HG03439 (cell line): ENCODE measurements at regions not wholly inside any gene's neighbourhood (a gene's known extent, or its start where the extent isn't known, plus 50 kb on each side); places are given as distances from the start of the nearest gene placed in this dataset.
"Not testable (repeated sequence)": the region's sequence is repeated elsewhere in the genome, so short reads cannot be mapped to it uniquely, and the experiment has no call there.

Experiments used
- ATAC-seq: cut with Tn5 transposase; IDR thresholded peaks from one replicate; pipeline ENCODE4 v1.9.1; 2021; ENCODE audit warnings: mild to moderate bottlenecking, moderate library complexity; ENCODE audit not compliant: unreplicated experiment

DNA sequence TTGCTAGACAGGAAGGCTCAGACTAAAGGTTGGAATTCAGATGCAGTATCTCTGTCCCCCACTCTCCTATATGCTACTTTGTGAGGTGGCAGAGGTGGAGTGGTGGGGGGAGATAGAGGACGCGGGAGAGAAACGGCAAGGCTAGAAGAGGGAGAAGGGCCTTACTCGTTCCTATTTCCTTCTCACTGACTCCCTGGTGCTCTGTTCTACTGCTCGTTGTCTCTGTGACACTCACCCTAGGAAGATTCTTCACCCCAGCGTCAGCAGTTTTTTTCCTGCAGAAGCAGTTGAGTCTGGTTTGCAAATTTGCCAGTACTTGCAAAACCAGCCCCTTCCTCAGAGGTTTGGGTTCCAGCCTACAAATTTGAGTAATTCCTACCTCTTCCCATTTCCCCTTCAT, 801.1 kb upstream of the SLC35B3 start:
- ATAC-seq = no peak

- ATAC-seq = no peak
Measured at GRCh38 chr6:9233686-9234085, 798.3 kb upstream of the SLC35B3 start.

GRCh38 chr6:9233226-9233625, 797.9 kb upstream of the SLC35B3 start:
- no peak for ATAC-seq

- no peak for ATAC-seq
Measured at GRCh38 chr6:9225441-9225871, 790.1 kb upstream of the SLC35B3 start.

DNA sequence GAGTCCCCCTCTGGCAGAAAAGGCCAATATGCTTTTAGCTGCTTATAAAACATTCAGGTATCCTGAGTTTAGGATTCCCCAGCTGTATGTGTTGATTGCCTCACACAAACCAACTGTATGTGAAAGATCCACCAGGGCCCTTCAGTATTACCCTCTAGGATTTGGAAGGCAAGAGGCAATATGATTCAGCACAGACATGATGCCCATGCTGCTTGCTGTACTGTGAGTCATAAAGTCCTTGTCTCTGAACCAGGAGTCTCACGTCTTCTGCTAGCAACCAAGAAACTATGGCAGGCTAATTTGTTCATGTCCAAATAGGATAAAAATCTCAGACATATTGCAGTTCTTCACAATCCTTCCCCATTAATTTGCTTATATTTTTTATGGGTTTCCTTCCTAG, 789.2 kb upstream of the SLC35B3 start:
- ATAC-seq = no peak

- ATAC-seq = not testable (repeated sequence)
Measured at GRCh38 chr6:9213717-9214116, 778.4 kb upstream of the SLC35B3 start.

- no peak for ATAC-seq
Measured at GRCh38 chr6:9208966-9209365, 773.6 kb upstream of the SLC35B3 start.

- ATAC-seq = no peak
Measured at GRCh38 chr6:9205645-9206044, 770.3 kb upstream of the SLC35B3 start.

DNA sequence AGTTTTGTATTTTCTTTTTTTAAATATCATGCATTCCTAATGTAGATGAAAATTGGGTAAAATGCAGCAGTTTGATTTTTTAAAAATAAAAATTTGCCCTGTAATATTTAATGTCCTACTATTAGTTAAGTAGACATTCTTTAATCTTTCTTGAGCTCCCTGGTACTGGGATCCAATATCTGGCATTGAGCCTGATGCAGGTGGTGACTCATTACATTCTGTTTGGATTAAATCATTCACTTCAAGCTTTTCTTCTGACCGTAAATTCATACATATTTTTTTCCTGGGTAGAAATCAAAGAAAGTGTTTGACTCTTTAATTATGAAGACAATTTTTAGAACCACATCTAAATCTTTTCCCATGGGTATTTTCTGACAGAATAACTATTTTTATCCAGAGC, 768.8 kb upstream of the SLC35B3 start:
- ATAC-seq = no peak

- no peak for ATAC-seq
Measured at GRCh38 chr6:9200712-9201111, 765.4 kb upstream of the SLC35B3 start.

GRCh38 chr6:9197726-9198125, 762.4 kb upstream of the SLC35B3 start:
- no peak for ATAC-seq

DNA sequence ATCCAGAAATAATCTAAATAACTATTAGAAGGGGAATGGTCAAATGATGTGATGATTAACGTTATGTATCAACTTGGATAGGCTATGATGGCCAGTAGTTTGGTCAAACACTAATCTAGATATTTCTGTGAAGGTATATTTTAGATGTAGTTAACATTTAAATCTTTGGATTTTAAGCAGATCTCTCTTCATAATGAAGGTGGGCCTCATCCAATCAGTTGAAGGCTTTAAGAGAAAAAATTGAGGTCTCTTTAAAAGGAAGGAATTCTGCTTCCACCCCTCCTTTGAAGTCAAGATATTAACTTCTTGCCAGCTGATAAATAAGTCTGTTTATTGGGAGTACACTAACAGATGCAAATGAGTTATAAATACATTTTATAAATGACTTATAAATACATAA, 760.0 kb upstream of the SLC35B3 start:
- no peak for ATAC-seq

- ATAC-seq = no peak
Measured at GRCh38 chr6:9192405-9192909, 757.1 kb upstream of the SLC35B3 start.

DNA sequence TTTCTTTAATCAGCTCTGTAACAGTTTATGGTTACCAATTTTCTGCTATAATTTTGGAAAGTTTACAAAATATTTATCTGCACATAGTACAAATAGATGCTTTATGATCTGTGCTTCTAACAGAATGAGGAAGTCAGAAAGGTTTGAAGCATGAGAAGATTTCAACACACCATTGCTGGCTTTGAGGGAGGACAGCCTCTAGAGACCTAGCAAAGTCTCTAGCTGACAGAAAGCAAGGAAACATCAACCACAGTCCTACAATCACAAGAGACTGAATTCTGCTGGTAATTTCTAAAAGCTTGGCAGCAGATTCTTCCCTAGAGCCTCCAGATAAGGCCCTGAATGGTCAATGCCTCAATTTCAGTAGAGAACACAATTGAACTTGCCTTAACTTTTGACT, 750.8 kb upstream of the SLC35B3 start:
- no peak for ATAC-seq

DNA sequence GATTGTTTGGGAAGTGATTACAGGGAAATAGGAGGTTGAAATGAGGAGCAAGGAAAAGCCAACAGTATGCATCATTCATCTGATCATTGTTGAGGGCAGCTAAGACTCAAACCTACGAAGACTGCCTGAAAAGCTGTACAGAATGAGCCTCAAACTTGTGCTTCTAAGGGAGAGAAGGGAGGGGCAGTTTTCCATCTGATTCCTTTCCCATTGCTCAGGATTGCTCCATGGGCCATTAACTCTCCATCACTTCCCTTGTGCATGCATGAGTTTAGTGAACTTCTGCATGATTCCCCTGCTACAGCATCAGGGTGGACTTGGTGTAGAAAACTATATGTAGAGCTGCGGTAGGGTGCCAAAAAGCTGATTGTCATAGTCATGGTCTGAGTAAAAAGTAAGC, 742.7 kb upstream of the SLC35B3 start:
- ATAC-seq = no peak

- no peak for ATAC-seq
Measured at GRCh38 chr6:9173229-9173628, 737.9 kb upstream of the SLC35B3 start.

- ATAC-seq = no peak
Measured at GRCh38 chr6:9172096-9172495, 736.8 kb upstream of the SLC35B3 start.

DNA sequence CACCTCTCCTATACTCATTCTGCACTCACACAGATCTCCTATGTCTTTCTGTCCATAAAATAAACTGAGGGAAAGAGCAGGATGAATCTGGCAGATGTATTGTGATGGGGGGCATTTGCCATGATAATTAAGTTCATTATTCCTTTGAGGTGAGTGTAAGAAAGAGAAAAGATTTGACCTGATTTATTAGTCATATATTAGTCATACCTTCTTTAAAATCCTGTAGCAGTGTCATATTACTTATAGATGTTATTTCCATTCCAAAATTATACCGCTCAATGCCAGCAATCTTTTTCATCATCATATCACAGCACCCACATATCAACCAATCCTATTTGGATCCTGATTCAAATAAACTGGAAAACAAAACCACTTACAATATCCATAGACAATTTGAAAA, 733.3 kb upstream of the SLC35B3 start:
- no peak for ATAC-seq

DNA sequence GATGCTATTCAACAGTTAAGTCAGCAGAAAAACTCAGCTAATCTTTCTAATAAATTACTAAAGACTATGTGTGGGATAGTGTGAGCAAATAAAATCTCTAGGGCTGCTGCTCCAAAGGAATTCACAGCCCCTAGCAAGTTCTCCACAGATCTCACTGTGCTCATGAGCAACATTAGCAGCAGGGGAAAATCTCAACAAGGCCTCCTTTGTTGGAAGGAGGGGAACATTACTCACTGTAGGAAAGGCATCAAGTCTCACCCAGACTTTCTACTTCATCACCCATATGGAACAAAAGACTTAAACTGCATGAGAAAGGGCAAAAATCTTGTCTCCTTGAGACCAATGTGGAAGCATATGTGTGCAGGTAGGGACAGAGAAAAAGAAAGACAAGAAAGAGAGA, 726.4 kb upstream of the SLC35B3 start:
- ATAC-seq = no peak

DNA sequence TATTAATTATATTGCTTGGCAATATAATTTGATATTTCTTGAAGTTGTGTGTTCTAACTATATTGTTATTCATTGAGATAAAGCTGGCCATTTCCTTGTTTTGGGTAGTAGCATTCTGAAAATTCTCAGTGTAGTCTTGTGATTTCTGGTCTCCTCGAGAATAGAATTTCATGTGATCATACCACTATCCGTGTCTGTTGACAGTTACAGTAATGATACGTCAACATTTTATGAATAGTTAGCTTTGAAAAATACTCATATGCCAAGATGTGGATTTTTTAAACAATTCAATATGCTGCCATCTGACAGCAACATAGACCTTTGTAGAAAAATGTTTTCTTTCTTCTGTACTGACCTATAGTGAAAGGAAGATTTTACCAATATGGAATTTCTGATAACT, 723.7 kb upstream of the SLC35B3 start:
- no peak for ATAC-seq

- no peak for ATAC-seq
Measured at GRCh38 chr6:9155836-9156235, 720.5 kb upstream of the SLC35B3 start.

- ATAC-seq = no peak
Measured at GRCh38 chr6:9143140-9143539, 707.8 kb upstream of the SLC35B3 start.

DNA sequence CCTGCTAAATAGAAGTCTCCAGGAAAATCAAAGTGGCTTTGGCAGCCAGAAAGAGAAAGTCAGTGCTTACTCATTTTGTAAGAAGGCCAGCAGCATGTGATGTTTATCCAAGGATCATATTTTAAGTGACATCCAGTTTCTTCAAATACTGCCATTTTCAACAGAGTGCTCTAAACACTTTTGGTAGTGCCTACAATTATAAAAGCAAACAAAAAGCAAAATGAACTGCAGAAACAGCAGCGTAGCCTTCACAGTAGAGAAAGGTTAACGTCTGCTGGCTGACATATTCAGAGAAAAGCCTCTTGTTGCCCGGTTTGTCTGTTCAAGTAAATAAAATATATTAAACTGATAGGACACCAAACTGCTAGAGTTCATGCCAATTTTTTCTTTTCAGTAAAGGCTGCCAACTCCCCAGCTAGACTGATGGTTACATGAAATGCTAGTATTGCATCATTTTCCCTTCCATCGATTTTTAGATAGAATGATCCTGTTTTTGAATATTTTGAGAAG, 705.7 kb upstream of the SLC35B3 start:
- ATAC-seq = no peak
